SU-DHL-6 (cell line): ENCODE measurements at regions not wholly inside any gene's neighbourhood (a gene's known extent, or its start where the extent isn't known, plus 50 kb on each side); places are given as distances from the start of the nearest gene placed in this dataset.
"Not testable (repeated sequence)": the region's sequence is repeated elsewhere in the genome, so short reads cannot be mapped to it uniquely, and the experiment has no call there.

Experiments used
- H2AFZ ChIP-seq: fragments of 200-600 bp; sonication (generic); 2 replicates; pipeline ENCODE4 v1.6.1; 2014; ENCODE audit warnings: low read depth, mild to moderate bottlenecking, moderate library complexity, mixed read lengths, antibody characterized with exemption, low read length; ENCODE audit not compliant: severe bottlenecking
- H3F3A ChIP-seq: fragments of 200-600 bp; shearing (Covaris generic); 2 replicates; pipeline ENCODE4 v1.6.0; 2016; ENCODE audit warnings: antibody characterized with exemption, mild to moderate bottlenecking; ENCODE audit not compliant: insufficient read depth
- H3K27ac ChIP-seq: fragments of 200-600 bp; sonication (generic); 2 replicates; pipeline ENCODE4 v1.5.1; 2016; ENCODE audit warnings: low read depth, mild to moderate bottlenecking, low read length, moderate library complexity, mixed read lengths
- H3K27me3 ChIP-seq: fragments of 200-600 bp; sonication (generic), shearing (Covaris generic); 2 replicates; pipeline ENCODE4 v1.6.0; 2014; ENCODE audit warnings: mild to moderate bottlenecking, low read length
- H3K36me3 ChIP-seq: fragments of 200-600 bp; sonication (generic); 2 replicates; pipeline ENCODE4 v1.6.1; 2014; ENCODE audit warnings: mild to moderate bottlenecking, low read length, mixed read lengths
- H3K4me2 ChIP-seq: fragments of 300-600, 200-600 bp; shearing (Covaris generic), sonication (generic); 2 replicates; pipeline ENCODE4 v1.6.0; 2014; ENCODE audit warnings: low read length, low read depth, mild to moderate bottlenecking; ENCODE audit not compliant: poor library complexity, severe bottlenecking
- H3K4me3 ChIP-seq: fragments of 200-600 bp; sonication (generic); 2 replicates; pipeline ENCODE4 v1.5.1; 2014; ENCODE audit warnings: antibody characterized with exemption, low read length, mild to moderate bottlenecking, mixed read lengths; ENCODE audit not compliant: insufficient read depth, poor library complexity, severe bottlenecking
- H3K79me2 ChIP-seq: fragments of 200-600 bp; sonication (generic); 2 replicates; pipeline ENCODE4 v1.6.1; 2014; ENCODE audit warnings: mild to moderate bottlenecking, low read length, moderate library complexity; ENCODE audit not compliant: insufficient read depth
- H3K9ac ChIP-seq: fragments of 200-600 bp; sonication (generic); 2 replicates; pipeline ENCODE4 v1.7.0; 2014; ENCODE audit warnings: mild to moderate bottlenecking, low read length
- H3K9me2 ChIP-seq: fragments of 200-600 bp; sonication (generic); replicated peaks from 2 replicates; pipeline ENCODE4 v1.6.1; 2014; ENCODE audit warnings: low read length; ENCODE audit not compliant: insufficient read depth
- H3K9me3 ChIP-seq: fragments of 200-600 bp; sonication (generic); 2 replicates; pipeline ENCODE4 v1.6.1; 2014; ENCODE audit warnings: low read length, mixed read lengths; ENCODE audit not compliant: insufficient read depth
- H4K20me1 ChIP-seq: fragments of 200-600 bp; sonication (generic); 2 replicates; pipeline ENCODE4 v1.6.1; 2014; ENCODE audit warnings: low read depth, mild to moderate bottlenecking, antibody characterized with exemption, low read length, moderate library complexity, mixed read lengths
- CTCF ChIP-seq: fragments of 200-600 bp; sonication (generic); IDR thresholded peaks from one replicate; pipeline ENCODE4 v1.5.1; 2017; ENCODE audit warnings: antibody characterized with exemption, mild to moderate bottlenecking, low read length, moderate library complexity; ENCODE audit not compliant: insufficient read depth, poor library complexity, severe bottlenecking
- EZH2phosphoT487 ChIP-seq: fragments of 200-600 bp; sonication (generic), shearing (Covaris generic); conservative IDR thresholded peaks from 2 replicates; pipeline ENCODE4 v1.6.1; 2018; ENCODE audit warnings: mild to moderate bottlenecking, antibody characterized with exemption, low read length, moderate library complexity, mixed read lengths

GRCh38 chr16:88141580-88141979 lies 190.3 kb downstream of the BANP start:
- TF ChIP-seq CTCF (no peak), EZH2phosphoT487 (no peak)
- no peak overlapping the region for H2AFZ ChIP-seq
- H3K9me3 ChIP-seq = no peaks in the 10 kb centered on the region
- H3F3A ChIP-seq = no peaks in the 10 kb centered on the region
- no peaks in the 10 kb centered on the region for H3K9me2 ChIP-seq
- H3K36me3 ChIP-seq = no peaks in the 10 kb centered on the region
- H3K4me2 ChIP-seq = no peak overlapping the region
- no peaks in the 10 kb centered on the region for H4K20me1 ChIP-seq
- H3K4me3 ChIP-seq = no peak overlapping the region
- no peak overlapping the region for H3K9ac ChIP-seq
- H3K27me3 ChIP-seq = no peaks in the 10 kb centered on the region
- no peak overlapping the region for H3K27ac ChIP-seq
- no peaks in the 10 kb centered on the region for H3K79me2 ChIP-seq

GRCh38 chr16:88142056-88142935 lies 191.1 kb downstream of the BANP start:
- not testable (repeated sequence) for H3K36me3 ChIP-seq, H3K9ac ChIP-seq, H4K20me1 ChIP-seq, H3F3A ChIP-seq, H3K4me2 ChIP-seq, H3K9me2 ChIP-seq, H3K79me2 ChIP-seq, H3K9me3 ChIP-seq, H3K4me3 ChIP-seq, H2AFZ ChIP-seq, H3K27ac ChIP-seq, H3K27me3 ChIP-seq

- not testable (repeated sequence) for H3K4me3 ChIP-seq, H3K27ac ChIP-seq, H3K9ac ChIP-seq, H3F3A ChIP-seq, H3K79me2 ChIP-seq, H3K9me3 ChIP-seq, H3K27me3 ChIP-seq, H4K20me1 ChIP-seq, H2AFZ ChIP-seq, H3K9me2 ChIP-seq, H3K36me3 ChIP-seq, H3K4me2 ChIP-seq
These were observed 192.1 kb downstream of the BANP start for GRCh38 chr16:88143122-88144027.

- no peak for TF ChIP-seq EZH2phosphoT487
- TF ChIP-seq CTCF = no peak
- H3K27me3 ChIP-seq = no peaks in the 10 kb centered on the region
- no peaks in the 10 kb centered on the region for H3K9me3 ChIP-seq
- H3F3A ChIP-seq = no peaks in the 10 kb centered on the region
- no peak overlapping the region for H3K27ac ChIP-seq
- H3K9me2 ChIP-seq = no peaks in the 10 kb centered on the region
- H3K79me2 ChIP-seq = no peaks in the 10 kb centered on the region
- no peak overlapping the region for H3K4me2 ChIP-seq
- no peak overlapping the region for H3K4me3 ChIP-seq
- no peaks in the 10 kb centered on the region for H4K20me1 ChIP-seq
- no peaks in the 10 kb centered on the region for H3K36me3 ChIP-seq
- no peak overlapping the region for H2AFZ ChIP-seq
- no peak overlapping the region for H3K9ac ChIP-seq
These were observed 192.8 kb downstream of the BANP start for GRCh38 chr16:88144028-88144511.

- not testable (repeated sequence) for H4K20me1 ChIP-seq, H3K27me3 ChIP-seq, H3K4me3 ChIP-seq, H3K4me2 ChIP-seq, H3K79me2 ChIP-seq, H2AFZ ChIP-seq, H3K27ac ChIP-seq, H3K9me2 ChIP-seq, H3F3A ChIP-seq, H3K9ac ChIP-seq, H3K36me3 ChIP-seq, H3K9me3 ChIP-seq
These were observed 194.1 kb downstream of the BANP start for GRCh38 chr16:88145376-88145775.

- H3K9me2 ChIP-seq, H3K27me3 ChIP-seq, H4K20me1 ChIP-seq, H3K9me3 ChIP-seq, H3K79me2 ChIP-seq, H3K4me2 ChIP-seq, H3K4me3 ChIP-seq, H3K9ac ChIP-seq, H3F3A ChIP-seq, H3K27ac ChIP-seq, H2AFZ ChIP-seq, H3K36me3 ChIP-seq: not testable (repeated sequence)
These were observed 194.7 kb downstream of the BANP start for GRCh38 chr16:88145824-88146405.
